SU-DHL-6 (cell line): ENCODE measurements at regions not wholly inside any gene's neighbourhood (a gene's known extent, or its start where the extent isn't known, plus 50 kb on each side); places are given as distances from the start of the nearest gene placed in this dataset.

Experiments used
- H2AFZ ChIP-seq: fragments of 200-600 bp; sonication (generic); 2 replicates; pipeline ENCODE4 v1.6.1; 2014; ENCODE audit warnings: low read depth, mild to moderate bottlenecking, moderate library complexity, mixed read lengths, antibody characterized with exemption, low read length; ENCODE audit not compliant: severe bottlenecking
- H3F3A ChIP-seq: fragments of 200-600 bp; shearing (Covaris generic); 2 replicates; pipeline ENCODE4 v1.6.0; 2016; ENCODE audit warnings: antibody characterized with exemption, mild to moderate bottlenecking; ENCODE audit not compliant: insufficient read depth
- H3K27ac ChIP-seq: fragments of 200-600 bp; sonication (generic); 2 replicates; pipeline ENCODE4 v1.5.1; 2016; ENCODE audit warnings: low read depth, mild to moderate bottlenecking, low read length, moderate library complexity, mixed read lengths
- H3K27me3 ChIP-seq: fragments of 200-600 bp; sonication (generic), shearing (Covaris generic); 2 replicates; pipeline ENCODE4 v1.6.0; 2014; ENCODE audit warnings: mild to moderate bottlenecking, low read length
- H3K36me3 ChIP-seq: fragments of 200-600 bp; sonication (generic); 2 replicates; pipeline ENCODE4 v1.6.1; 2014; ENCODE audit warnings: mild to moderate bottlenecking, low read length, mixed read lengths
- H3K4me2 ChIP-seq: fragments of 300-600, 200-600 bp; shearing (Covaris generic), sonication (generic); 2 replicates; pipeline ENCODE4 v1.6.0; 2014; ENCODE audit warnings: low read length, low read depth, mild to moderate bottlenecking; ENCODE audit not compliant: poor library complexity, severe bottlenecking
- H3K4me3 ChIP-seq: fragments of 200-600 bp; sonication (generic); 2 replicates; pipeline ENCODE4 v1.5.1; 2014; ENCODE audit warnings: antibody characterized with exemption, low read length, mild to moderate bottlenecking, mixed read lengths; ENCODE audit not compliant: insufficient read depth, poor library complexity, severe bottlenecking
- H3K79me2 ChIP-seq: fragments of 200-600 bp; sonication (generic); 2 replicates; pipeline ENCODE4 v1.6.1; 2014; ENCODE audit warnings: mild to moderate bottlenecking, low read length, moderate library complexity; ENCODE audit not compliant: insufficient read depth
- H3K9ac ChIP-seq: fragments of 200-600 bp; sonication (generic); 2 replicates; pipeline ENCODE4 v1.7.0; 2014; ENCODE audit warnings: mild to moderate bottlenecking, low read length
- H3K9me2 ChIP-seq: fragments of 200-600 bp; sonication (generic); replicated peaks from 2 replicates; pipeline ENCODE4 v1.6.1; 2014; ENCODE audit warnings: low read length; ENCODE audit not compliant: insufficient read depth
- H3K9me3 ChIP-seq: fragments of 200-600 bp; sonication (generic); 2 replicates; pipeline ENCODE4 v1.6.1; 2014; ENCODE audit warnings: low read length, mixed read lengths; ENCODE audit not compliant: insufficient read depth
- H4K20me1 ChIP-seq: fragments of 200-600 bp; sonication (generic); 2 replicates; pipeline ENCODE4 v1.6.1; 2014; ENCODE audit warnings: low read depth, mild to moderate bottlenecking, antibody characterized with exemption, low read length, moderate library complexity, mixed read lengths
- CTCF ChIP-seq: fragments of 200-600 bp; sonication (generic); IDR thresholded peaks from one replicate; pipeline ENCODE4 v1.5.1; 2017; ENCODE audit warnings: antibody characterized with exemption, mild to moderate bottlenecking, low read length, moderate library complexity; ENCODE audit not compliant: insufficient read depth, poor library complexity, severe bottlenecking
- EZH2phosphoT487 ChIP-seq: fragments of 200-600 bp; sonication (generic), shearing (Covaris generic); conservative IDR thresholded peaks from 2 replicates; pipeline ENCODE4 v1.6.1; 2018; ENCODE audit warnings: mild to moderate bottlenecking, antibody characterized with exemption, low read length, moderate library complexity, mixed read lengths

GRCh38 chr15:93587059-93587521 is 498.1 kb upstream of the RGMA start:
- H3K9ac ChIP-seq, result no peak overlapping the region
- no peaks in the 10 kb centered on the region for H4K20me1 ChIP-seq
- H3K27ac ChIP-seq, result no peak overlapping the region
- no peak overlapping the region for H3K4me2 ChIP-seq
- H3F3A ChIP-seq, result no peaks in the 10 kb centered on the region
- H3K9me2 ChIP-seq, result no peaks in the 10 kb centered on the region
- H3K27me3 ChIP-seq, result no peaks in the 10 kb centered on the region
- H3K36me3 ChIP-seq, result no peaks in the 10 kb centered on the region
- no peak overlapping the region for H3K4me3 ChIP-seq
- H3K9me3 ChIP-seq, result no peaks in the 10 kb centered on the region
- H2AFZ ChIP-seq, result no peak overlapping the region
- TF ChIP-seq CTCF (no peak), EZH2phosphoT487 (no peak)
- H3K79me2 ChIP-seq, result no peaks in the 10 kb centered on the region

GRCh38 chr15:93585012-93585411 is 496.0 kb upstream of the RGMA start:
- H4K20me1 ChIP-seq, result no peaks in the 10 kb centered on the region; the same call in 1 of the 2 replicates
- H3F3A ChIP-seq, result no peaks in the 10 kb centered on the region
- H3K9me3 ChIP-seq, result no peaks in the 10 kb centered on the region
- no peak overlapping the region for H3K4me3 ChIP-seq
- no peak overlapping the region for H2AFZ ChIP-seq
- TF ChIP-seq CTCF (no peak), EZH2phosphoT487 (no peak)
- no peaks in the 10 kb centered on the region for H3K27me3 ChIP-seq
- H3K9me2 ChIP-seq, result no peaks in the 10 kb centered on the region
- no peak overlapping the region for H3K9ac ChIP-seq
- no peaks in the 10 kb centered on the region for H3K36me3 ChIP-seq
- H3K79me2 ChIP-seq, result no peaks in the 10 kb centered on the region
- H3K4me2 ChIP-seq, result no peak overlapping the region
- H3K27ac ChIP-seq, result no peak overlapping the region

GRCh38 chr15:93583968-93584367 is 495.0 kb upstream of the RGMA start:
- H3F3A ChIP-seq, result no peaks in the 10 kb centered on the region
- no peak overlapping the region for H3K9ac ChIP-seq
- H3K9me2 ChIP-seq, result no peaks in the 10 kb centered on the region
- H3K4me3 ChIP-seq, result no peak overlapping the region
- no peak overlapping the region for H3K4me2 ChIP-seq
- TF ChIP-seq EZH2phosphoT487, result no peak
- TF ChIP-seq CTCF, result no peak
- H2AFZ ChIP-seq, result no peak overlapping the region
- no peaks in the 10 kb centered on the region for H3K9me3 ChIP-seq
- no peaks in the 10 kb centered on the region for H3K79me2 ChIP-seq
- no peak overlapping the region for H3K27ac ChIP-seq
- no peaks in the 10 kb centered on the region for H3K27me3 ChIP-seq
- H3K36me3 ChIP-seq, result no peaks in the 10 kb centered on the region
- H4K20me1 ChIP-seq, result no peaks in the 10 kb centered on the region; the same call in 1 of the 2 replicates

GRCh38 chr15:93583552-93583951 is 494.5 kb upstream of the RGMA start:
- H3K4me3 ChIP-seq, result no peak overlapping the region
- no peaks in the 10 kb centered on the region; the same call in 1 of the 2 replicates for H4K20me1 ChIP-seq
- no peaks in the 10 kb centered on the region for H3K36me3 ChIP-seq
- no peak overlapping the region for H3K27ac ChIP-seq
- H3F3A ChIP-seq, result no peaks in the 10 kb centered on the region
- H3K9me2 ChIP-seq, result no peaks in the 10 kb centered on the region
- no peaks in the 10 kb centered on the region for H3K9me3 ChIP-seq
- H3K27me3 ChIP-seq, result no peaks in the 10 kb centered on the region
- no peak overlapping the region for H2AFZ ChIP-seq
- no peaks in the 10 kb centered on the region for H3K79me2 ChIP-seq
- no peak overlapping the region for H3K9ac ChIP-seq
- TF ChIP-seq EZH2phosphoT487 (no peak), CTCF (no peak)
- H3K4me2 ChIP-seq, result no peak overlapping the region
